HUES6 (cell line): ENCODE measurements at regions not wholly inside any gene's neighbourhood (a gene's known extent, or its start where the extent isn't known, plus 50 kb on each side); places are given as distances from the start of the nearest gene placed in this dataset.

Experiments used
- H3K27ac ChIP-seq: 2 replicates; pipeline ENCODE4 v1.7.0; 2013; ENCODE audit warnings: low read depth, mild to moderate bottlenecking, low read length, inconsistent platforms
- H3K27me3 ChIP-seq: 2 replicates; pipeline ENCODE4 v1.6.1; 2013; ENCODE audit warnings: low read length; ENCODE audit not compliant: control insufficient read depth, insufficient read depth
- H3K36me3 ChIP-seq: 2 replicates; pipeline ENCODE4 v1.6.1; 2013; ENCODE audit warnings: low read length; ENCODE audit not compliant: control insufficient read depth, insufficient read depth
- H3K4me1 ChIP-seq: 2 replicates; pipeline ENCODE4 v1.6.1; 2013; ENCODE audit warnings: low read length; ENCODE audit not compliant: control insufficient read depth, insufficient read depth
- H3K4me3 ChIP-seq: 2 replicates; pipeline ENCODE4 v1.5.1; 2013; ENCODE audit warnings: low read depth, low read length
- H3K9ac ChIP-seq: one replicate; pipeline ENCODE4 v1.6.1; 2013; ENCODE audit warnings: mild to moderate bottlenecking, low read length
- H3K9me3 ChIP-seq: 2 replicates; pipeline ENCODE4 v1.6.1; 2013; ENCODE audit warnings: low read depth, low read length; ENCODE audit not compliant: control insufficient read depth, insufficient read depth

- H3K4me3 ChIP-seq: no peak overlapping the region
- no peak overlapping the region for H3K27ac ChIP-seq
- 0 out of 2 replicates have a peak, but pooled peaks cover 2% of the 10 kb centered on the region for H3K4me1 ChIP-seq
- H3K36me3 ChIP-seq: no peaks in the 10 kb centered on the region
- H3K27me3 ChIP-seq: no peaks in the 10 kb centered on the region
- H3K9ac ChIP-seq: no peak overlapping the region
- H3K9me3 ChIP-seq: no peaks in the 10 kb centered on the region
These were observed 314.9 kb upstream of the ATP11B start for GRCh38 chr3:182478369-182478768.

- Histone ChIP-seq H3K9ac (no peak overlapping the region), H3K27me3 (no peaks in the 10 kb centered on the region), H3K4me1 (0 out of 2 replicates have a peak, but pooled peaks cover 2% of the 10 kb centered on the region), H3K4me3 (no peak overlapping the region), H3K27ac (no peak overlapping the region), H3K9me3 (no peaks in the 10 kb centered on the region), H3K36me3 (no peaks in the 10 kb centered on the region)
These were observed 313.6 kb upstream of the ATP11B start for GRCh38 chr3:182479419-182480336.

DNA sequence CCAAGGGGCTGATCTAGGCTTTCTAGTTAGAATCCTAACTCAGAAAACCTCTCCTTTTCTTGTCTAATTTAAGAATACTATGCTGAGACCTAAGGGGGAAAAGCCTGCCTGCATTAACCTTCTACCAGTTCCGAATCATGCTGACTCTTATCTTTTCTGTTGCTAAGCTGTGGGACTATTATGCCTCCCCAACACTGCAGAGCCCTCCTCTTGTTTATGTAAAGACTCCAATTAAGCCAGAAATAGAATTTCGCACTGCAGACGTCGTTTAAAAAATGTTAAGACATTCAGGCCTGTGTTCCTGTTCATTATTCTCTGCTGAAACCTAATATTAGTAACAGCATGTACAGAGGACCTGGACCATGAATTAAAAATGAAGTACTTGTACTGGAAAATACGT lies 310.6 kb upstream of the ATP11B start:
- no peak overlapping the region for H3K9ac ChIP-seq
- H3K27ac ChIP-seq: no peak overlapping the region
- no peak overlapping the region for H3K4me3 ChIP-seq
- H3K27me3 ChIP-seq: no peaks in the 10 kb centered on the region
- H3K4me1 ChIP-seq: 0 out of 2 replicates have a peak, but pooled peaks cover 2% of the 10 kb centered on the region
- H3K9me3 ChIP-seq: no peaks in the 10 kb centered on the region
- no peaks in the 10 kb centered on the region for H3K36me3 ChIP-seq

GRCh38 chr3:182484682-182485081 lies 308.6 kb upstream of the ATP11B start:
- H3K4me3 ChIP-seq: no peak overlapping the region
- 0 out of 2 replicates have a peak, but pooled peaks cover 2% of the 10 kb centered on the region for H3K4me1 ChIP-seq
- H3K9me3 ChIP-seq: no peaks in the 10 kb centered on the region
- H3K36me3 ChIP-seq: no peaks in the 10 kb centered on the region
- no peak overlapping the region for H3K9ac ChIP-seq
- no peaks in the 10 kb centered on the region for H3K27me3 ChIP-seq
- no peak overlapping the region for H3K27ac ChIP-seq

DNA sequence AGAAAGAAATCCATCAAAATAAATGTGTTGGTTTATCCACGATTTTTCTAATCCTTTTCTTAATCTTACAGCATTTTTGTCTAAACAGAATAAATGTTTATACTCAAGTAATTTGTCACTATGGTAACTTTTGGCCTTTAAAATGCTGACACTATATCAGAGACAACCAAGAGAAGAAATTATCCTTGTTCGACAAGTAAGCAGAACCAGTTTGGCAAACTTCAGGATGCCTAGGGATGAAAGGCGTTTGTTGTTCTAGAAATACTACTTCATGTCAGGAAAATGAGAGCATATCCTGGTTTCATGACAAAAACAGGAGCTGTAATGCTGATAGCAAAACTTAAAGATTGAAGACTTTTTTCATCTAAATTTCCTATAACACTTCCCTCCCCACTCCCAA lies 308.0 kb upstream of the ATP11B start:
- H3K27ac ChIP-seq: no peak overlapping the region

DNA sequence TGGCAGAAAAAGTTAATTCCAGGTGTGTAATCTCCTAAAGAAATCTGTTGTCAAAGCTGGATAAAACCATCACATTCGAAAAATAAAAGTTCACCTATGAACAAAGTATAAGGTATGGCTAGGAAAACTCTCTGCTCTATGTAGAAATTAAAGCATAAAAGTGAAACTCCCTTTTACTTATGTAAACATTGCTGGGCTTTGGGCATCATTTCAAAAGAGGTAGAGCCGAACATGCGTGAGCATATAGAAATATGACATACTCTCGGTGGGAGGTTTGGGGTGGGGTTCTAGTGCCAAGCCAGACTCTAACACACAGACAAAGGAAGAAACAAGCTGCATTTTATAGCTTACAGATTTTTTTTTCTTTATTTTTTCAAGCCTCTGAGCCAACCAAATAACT lies 306.8 kb upstream of the ATP11B start:
- Histone ChIP-seq H3K4me1 (peaks cover 8% of the 10 kb centered on the region), H3K9me3 (no peaks in the 10 kb centered on the region), H3K9ac (no peak overlapping the region), H3K36me3 (no peaks in the 10 kb centered on the region), H3K27me3 (no peaks in the 10 kb centered on the region), H3K27ac (no peak overlapping the region), H3K4me3 (no peak overlapping the region)

More for the DNA sequence above, 308.0 kb upstream of the ATP11B start:
- Histone ChIP-seq H3K9ac (no peak overlapping the region), H3K9me3 (no peaks in the 10 kb centered on the region), H3K4me1 (0 out of 2 replicates have a peak, but pooled peaks cover 2% of the 10 kb centered on the region), H3K36me3 (no peaks in the 10 kb centered on the region), H3K27me3 (no peaks in the 10 kb centered on the region), H3K4me3 (no peak overlapping the region)

DNA sequence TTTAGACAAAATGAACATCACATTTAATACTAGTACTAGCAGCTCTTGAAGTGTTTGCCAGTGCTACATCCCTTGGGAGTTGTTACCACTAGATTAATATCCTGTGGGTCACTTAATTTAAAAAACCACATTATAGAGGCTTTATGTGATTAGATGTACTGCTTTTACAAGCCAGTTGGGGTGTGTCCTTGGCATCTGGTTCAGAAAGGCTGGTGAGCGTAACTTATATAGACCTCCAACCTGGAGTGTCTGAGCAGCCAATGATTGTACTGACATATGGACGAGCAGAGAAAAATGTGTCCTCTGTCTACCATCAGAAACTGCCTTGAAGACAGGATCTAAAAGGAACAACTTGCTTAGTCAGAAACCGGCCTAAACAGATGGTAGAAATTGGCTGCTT lies 306.2 kb upstream of the ATP11B start:
- Histone ChIP-seq H3K9ac (no peak overlapping the region), H3K36me3 (no peaks in the 10 kb centered on the region), H3K4me3 (no peak overlapping the region), H3K9me3 (no peaks in the 10 kb centered on the region), H3K27ac (no peak overlapping the region), H3K27me3 (no peaks in the 10 kb centered on the region), H3K4me1 (peaks cover 13% of the 10 kb centered on the region)

DNA sequence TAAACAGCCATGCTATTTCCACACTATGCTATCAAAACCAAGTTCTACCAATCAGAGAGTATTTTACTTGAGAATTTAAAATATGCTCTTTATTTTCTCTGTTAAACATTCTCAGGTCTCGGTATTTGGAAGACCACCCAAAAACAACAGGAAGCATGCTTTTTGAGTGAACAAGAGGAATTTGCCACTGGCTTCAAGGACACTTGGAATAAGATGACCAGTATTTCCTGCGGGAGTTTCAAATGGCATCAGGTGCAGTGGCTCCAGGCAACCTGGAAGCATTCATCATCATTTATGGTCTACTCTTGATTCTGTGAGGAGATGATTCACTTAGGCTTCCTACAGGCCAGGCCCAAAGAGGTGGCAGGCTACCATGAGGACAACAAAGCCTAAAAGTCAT lies 305.7 kb upstream of the ATP11B start:
- H3K9me3 ChIP-seq: no peaks in the 10 kb centered on the region
- no peak overlapping the region for H3K4me3 ChIP-seq
- H3K4me1 ChIP-seq: peaks cover 11% of the 10 kb centered on the region
- H3K9ac ChIP-seq: no peak overlapping the region
- no peaks in the 10 kb centered on the region for H3K36me3 ChIP-seq
- no peak overlapping the region for H3K27ac ChIP-seq
- no peaks in the 10 kb centered on the region for H3K27me3 ChIP-seq

DNA sequence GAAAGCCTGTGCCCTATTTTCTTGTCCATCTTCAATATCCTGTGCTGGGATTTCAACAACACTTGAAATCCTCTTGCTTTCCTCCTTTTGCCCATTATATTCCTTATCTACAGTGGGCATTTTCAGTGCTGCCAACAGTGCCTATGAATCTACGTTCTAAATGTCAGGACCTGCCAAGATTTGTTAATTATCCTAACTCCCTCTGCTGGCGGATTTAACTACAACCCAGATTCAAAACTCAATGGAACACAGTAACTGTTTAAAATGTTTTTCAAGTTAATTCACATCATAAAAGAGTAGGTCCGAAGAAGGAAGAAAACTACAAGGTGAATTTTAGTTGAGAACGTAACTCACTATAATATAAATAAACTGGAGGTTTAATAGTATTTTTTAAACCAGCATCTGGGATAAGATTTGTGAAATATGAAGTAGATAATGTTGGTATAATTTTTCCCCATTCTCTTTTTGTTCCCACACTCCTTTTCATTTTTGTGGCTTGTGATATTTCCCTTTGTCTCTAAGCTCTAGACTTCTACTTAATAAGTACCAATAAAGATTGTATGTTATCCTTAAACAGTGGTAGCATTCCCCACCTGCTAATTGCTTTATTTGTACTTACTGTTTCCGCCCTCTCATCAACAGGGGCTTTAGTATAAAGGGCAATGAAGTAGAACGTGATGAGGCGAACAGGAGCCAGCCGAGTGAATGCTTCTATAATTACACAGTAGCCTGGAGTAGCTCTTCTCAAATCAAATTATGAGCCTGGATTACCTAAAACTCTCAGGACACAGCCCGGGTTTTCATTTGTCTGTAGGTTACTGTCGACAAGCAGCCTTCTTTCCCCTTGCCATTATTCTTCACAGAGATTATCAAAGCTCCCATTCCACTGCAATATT lies 302.5 kb upstream of the ATP11B start:
- Histone ChIP-seq H3K4me3 (no peak overlapping the region), H3K9me3 (no peaks in the 10 kb centered on the region), H3K4me1 (peaks cover 11% of the 10 kb centered on the region), H3K27me3 (no peaks in the 10 kb centered on the region), H3K9ac (no peak overlapping the region), H3K36me3 (no peaks in the 10 kb centered on the region), H3K27ac (no peak overlapping the region)

DNA sequence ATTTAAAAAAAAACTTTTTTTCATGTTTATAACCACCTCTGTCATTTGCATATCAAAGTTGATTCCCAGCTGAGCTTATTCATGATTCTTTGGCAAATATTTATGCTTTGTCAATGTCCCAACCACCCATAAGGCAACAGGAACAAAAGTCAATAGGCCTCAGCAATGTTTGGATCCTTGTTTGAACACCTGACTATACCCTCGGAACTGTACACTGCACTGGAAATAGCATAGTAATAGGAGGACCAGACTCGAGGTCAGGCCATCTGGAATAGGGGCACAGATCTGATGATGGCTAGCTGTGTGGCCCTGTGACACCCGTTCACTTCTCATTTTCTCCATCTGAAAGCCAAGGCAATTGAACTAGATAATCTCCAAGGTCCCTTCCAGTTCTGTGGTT lies 301.7 kb upstream of the ATP11B start:
- Histone ChIP-seq H3K27me3 (no peaks in the 10 kb centered on the region), H3K9ac (no peak overlapping the region), H3K9me3 (no peaks in the 10 kb centered on the region), H3K27ac (no peak overlapping the region), H3K36me3 (no peaks in the 10 kb centered on the region), H3K4me3 (no peak overlapping the region), H3K4me1 (peaks cover 11% of the 10 kb centered on the region)

DNA sequence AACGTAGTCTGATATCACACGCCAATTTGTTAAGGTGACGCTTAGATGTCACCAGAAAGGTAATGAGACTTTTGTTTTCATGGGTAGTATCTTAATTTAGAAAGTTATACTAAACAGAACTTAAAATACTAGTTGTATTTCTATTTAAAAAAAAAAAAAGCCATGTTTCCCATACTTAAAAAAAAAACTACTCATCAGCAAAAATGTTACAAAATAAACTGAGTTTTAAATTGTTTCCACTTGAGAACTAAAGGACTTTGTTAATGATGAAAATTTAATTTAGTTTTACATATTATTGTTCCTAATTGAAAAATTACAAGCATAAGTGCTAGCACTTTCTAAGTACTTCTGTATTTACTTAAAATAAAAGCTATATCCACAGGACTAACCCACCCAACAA lies 300.8 kb upstream of the ATP11B start:
- Histone ChIP-seq H3K9me3 (no peaks in the 10 kb centered on the region), H3K27ac (no peak overlapping the region), H3K27me3 (no peaks in the 10 kb centered on the region), H3K9ac (no peak overlapping the region), H3K4me1 (peaks cover 11% of the 10 kb centered on the region), H3K36me3 (no peaks in the 10 kb centered on the region), H3K4me3 (no peak overlapping the region)
